Natural killer cell (primary cell): ENCODE measurements at regions not wholly inside any gene's neighbourhood (a gene's known extent, or its start where the extent isn't known, plus 50 kb on each side); places are given as distances from the start of the nearest gene placed in this dataset.

Experiments
- ATAC-seq, 3 donors: fragments of 150-1000 bp in 2 of 3; fragments of 200-7000 bp in 1 of 3; cut with Tn5 transposase; 1 replicate in 1 of 3; 2 replicates in 2 of 3; pipeline ENCODE4 v1.10.0; 2021; ENCODE audit warnings: mild to moderate bottlenecking in 2 of 3, moderate library complexity in 2 of 3
- DNase-seq, 2 donors: peaks; one replicate each; pipeline versions ENCODE4 v3.0.0 to v3.0.0-alpha.2; 2013 to 2021; ENCODE audit warnings: mixed read lengths in 1 of 2
- H3K27ac ChIP-seq: one replicate; pipeline ENCODE4 v1.5.1; 2013; ENCODE audit warnings: mild to moderate bottlenecking, low read length
- H3K27me3 ChIP-seq: one replicate; pipeline ENCODE4 v1.6.1; 2013; ENCODE audit warnings: low read length; ENCODE audit not compliant: control insufficient read depth, insufficient read depth
- H3K36me3 ChIP-seq: one replicate; pipeline ENCODE4 v1.6.1; 2013; ENCODE audit warnings: low read length; ENCODE audit not compliant: control insufficient read depth, insufficient read depth
- H3K4me1 ChIP-seq: one replicate; pipeline ENCODE4 v1.6.1; 2013; ENCODE audit warnings: low read length; ENCODE audit not compliant: control insufficient read depth, insufficient read depth
- H3K4me3 ChIP-seq: one replicate; pipeline ENCODE4 v1.5.1; 2013; ENCODE audit warnings: low read length
- H3K9me3 ChIP-seq: one replicate; pipeline ENCODE4 v1.6.1; 2013; ENCODE audit warnings: low read length; ENCODE audit not compliant: control insufficient read depth, insufficient read depth
- H3K27ac Mint-ChIP-seq, 2 donors: one replicate each; pipeline ENCODE4 v1.8.0; 2022; ENCODE audit warnings: mild to moderate bottlenecking in 2 of 2, mixed read lengths in 2 of 2, moderate library complexity in 1 of 2
- H3K27me3 Mint-ChIP-seq, 2 donors: one replicate each; pipeline ENCODE4 v1.8.0; 2022; ENCODE audit warnings: low read depth in 2 of 2, mixed read lengths in 2 of 2
- H3K36me3 Mint-ChIP-seq: one replicate; pipeline ENCODE4 v1.8.0; 2022; ENCODE audit warnings: mixed read lengths
- H3K4me1 Mint-ChIP-seq, 2 donors: one replicate each; pipeline ENCODE4 v1.8.0; 2022; ENCODE audit warnings: mixed read lengths in 2 of 2
- H3K4me3 Mint-ChIP-seq: one replicate; pipeline ENCODE4 v1.8.0; 2022; ENCODE audit warnings: mild to moderate bottlenecking, moderate library complexity, mixed read lengths
- H3K9me3 Mint-ChIP-seq, 2 donors: one replicate each; pipeline ENCODE4 v1.8.0; 2022; ENCODE audit warnings: mixed read lengths in 2 of 2
- WGBS: methylation state at CpG from one replicate; pipeline ENCODE4 v1.1.7; 2013; ENCODE audit warnings: missing lambda C conversion rate; ENCODE audit not compliant: insufficient coverage; 5-methylcytosine and 5-hydroxymethylcytosine counted together
- intact Hi-C: fragments of 100-400 bp; cut with micrococcal nuclease; formaldehyde crosslinking; loops from one replicate; pipeline ENCODE4 v1.14.2; 2022
- TF ChIP-seq, protein P1 (sequence below): fragments of 200-600 bp; IDR thresholded peaks from one replicate; pipeline ENCODE4 v1.8.0; 2022; ENCODE audit warnings: antibody characterized with exemption

DNA sequence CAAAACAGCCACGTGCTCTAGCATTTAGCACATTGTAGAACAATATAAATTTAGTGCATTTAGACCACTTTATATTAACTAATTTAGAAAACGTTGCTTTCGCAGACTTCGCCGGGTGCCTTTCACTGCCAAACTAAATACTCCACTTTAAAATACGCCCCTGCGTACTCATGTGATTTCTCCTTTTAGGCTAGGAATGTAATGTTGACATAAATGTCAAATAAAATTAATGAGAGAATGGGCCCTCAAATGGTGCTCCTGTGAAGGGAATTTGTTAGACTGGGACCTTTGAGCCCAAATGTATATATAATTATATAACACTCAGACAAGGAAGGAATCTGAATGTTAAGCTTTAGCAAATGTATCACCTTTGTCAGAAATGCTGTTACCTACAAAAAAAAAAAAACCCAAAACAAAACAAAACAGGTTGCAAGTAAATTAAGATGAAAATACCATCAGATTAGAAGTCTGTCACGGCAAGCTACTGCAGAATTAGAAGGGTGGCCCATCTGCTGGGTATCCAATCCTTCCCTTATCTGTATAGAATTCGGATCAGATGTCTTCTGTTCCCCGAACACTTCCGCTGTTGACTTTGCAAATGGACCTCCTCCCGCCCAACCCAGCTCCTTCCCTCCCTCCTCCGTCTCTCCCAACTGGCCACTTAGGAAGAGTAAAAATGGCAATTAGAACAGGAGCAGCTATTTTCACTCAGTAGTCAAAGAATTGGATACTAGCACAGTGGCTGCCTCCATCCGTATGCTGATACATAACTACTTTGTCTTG, 159.3 kb upstream of the FOXN3 start:
- ATAC-seq, result no peak
- Histone ChIP-seq H3K9me3 (no peaks in the 10 kb centered on the region), H3K27ac (no peak overlapping the region), H3K4me3 (no peak overlapping the region), H3K36me3 (peaks cover 10% of the 10 kb centered on the region), H3K4me1 (no peaks in the 10 kb centered on the region), H3K27me3 (no peaks in the 10 kb centered on the region)
- no peaks in the 10 kb centered on the region for H3K9me3 Mint-ChIP-seq
- H3K4me1 Mint-ChIP-seq, result peaks cover 53 to 59% of the 10 kb centered on the region in 2 donors
- DNase-seq, result no peak
- WGBS, result 95% methylated on average over 12 of the region's 14 CpGs
- H3K4me3 Mint-ChIP-seq, result no peak overlapping the region
- intact Hi-C loops, result no loop called here
- no peaks in the 10 kb centered on the region for H3K36me3 Mint-ChIP-seq
- peak overlapping the region in 1 of 2 donors; percentile 38 for H3K27ac Mint-ChIP-seq
- H3K27me3 Mint-ChIP-seq, result no peaks in the 10 kb centered on the region
- TF ChIP-seq, protein P1, sequence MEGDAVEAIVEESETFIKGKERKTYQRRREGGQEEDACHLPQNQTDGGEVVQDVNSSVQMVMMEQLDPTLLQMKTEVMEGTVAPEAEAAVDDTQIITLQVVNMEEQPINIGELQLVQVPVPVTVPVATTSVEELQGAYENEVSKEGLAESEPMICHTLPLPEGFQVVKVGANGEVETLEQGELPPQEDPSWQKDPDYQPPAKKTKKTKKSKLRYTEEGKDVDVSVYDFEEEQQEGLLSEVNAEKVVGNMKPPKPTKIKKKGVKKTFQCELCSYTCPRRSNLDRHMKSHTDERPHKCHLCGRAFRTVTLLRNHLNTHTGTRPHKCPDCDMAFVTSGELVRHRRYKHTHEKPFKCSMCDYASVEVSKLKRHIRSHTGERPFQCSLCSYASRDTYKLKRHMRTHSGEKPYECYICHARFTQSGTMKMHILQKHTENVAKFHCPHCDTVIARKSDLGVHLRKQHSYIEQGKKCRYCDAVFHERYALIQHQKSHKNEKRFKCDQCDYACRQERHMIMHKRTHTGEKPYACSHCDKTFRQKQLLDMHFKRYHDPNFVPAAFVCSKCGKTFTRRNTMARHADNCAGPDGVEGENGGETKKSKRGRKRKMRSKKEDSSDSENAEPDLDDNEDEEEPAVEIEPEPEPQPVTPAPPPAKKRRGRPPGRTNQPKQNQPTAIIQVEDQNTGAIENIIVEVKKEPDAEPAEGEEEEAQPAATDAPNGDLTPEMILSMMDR, result no peak

DNA sequence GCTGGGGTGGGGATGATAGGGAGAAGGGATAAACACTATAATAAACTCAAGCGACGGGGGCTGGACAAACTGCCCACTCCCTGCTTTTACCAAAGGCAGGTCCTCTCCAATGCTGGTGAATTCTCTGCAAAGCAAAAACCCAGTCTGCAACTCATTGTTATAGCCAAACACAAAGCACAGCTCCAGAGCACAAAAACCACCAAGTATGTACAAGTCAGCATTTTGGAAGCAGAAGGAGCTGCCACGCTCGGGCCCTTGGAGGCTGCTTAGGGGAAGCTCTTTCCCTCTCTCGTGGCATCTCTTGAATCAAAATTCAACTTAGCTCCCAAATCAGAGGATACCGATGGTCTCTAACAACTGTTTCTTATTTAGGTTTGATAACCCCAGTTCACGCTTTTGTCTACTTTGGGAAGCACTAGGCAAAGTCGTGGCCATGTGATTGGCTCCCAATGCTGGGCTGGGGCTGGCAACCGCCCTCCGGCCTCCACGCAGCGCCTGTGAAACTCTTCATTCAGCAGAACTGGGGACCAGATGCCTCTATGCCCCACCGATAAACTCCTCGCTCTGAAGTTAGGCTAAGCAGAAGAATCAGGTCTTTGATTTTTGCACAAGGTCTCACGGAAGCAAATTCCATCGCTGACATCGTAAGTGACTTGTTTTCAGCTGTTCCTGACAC, 158.5 kb upstream of the FOXN3 start:
- WGBS, result 96% methylated on average over 17 of the region's 17 CpGs
- TF ChIP-seq, protein P1, result no peak

DNA sequence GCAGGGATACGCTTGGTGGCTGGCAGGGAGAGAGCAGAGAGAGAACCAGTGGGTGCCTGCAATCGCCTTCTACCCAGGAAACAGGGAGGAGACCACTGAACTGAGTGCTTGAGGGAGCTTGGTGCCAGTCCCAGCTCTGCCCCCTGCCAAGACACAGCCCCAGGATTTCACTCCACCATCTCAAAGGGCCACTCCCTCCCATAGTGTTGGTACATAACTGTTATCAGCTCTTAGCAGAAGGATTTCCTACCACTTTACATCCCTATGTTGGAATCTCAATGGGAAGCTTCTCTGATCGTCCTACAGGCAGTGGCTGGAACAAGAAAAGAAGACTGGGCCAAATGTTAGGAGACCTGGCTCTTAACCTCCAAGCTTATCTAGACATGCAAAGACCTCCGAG, 157.4 kb upstream of the FOXN3 start:
- DNase-seq, result no peak
- no peaks in the 10 kb centered on the region for H3K27me3 ChIP-seq
- H3K9me3 ChIP-seq, result no peaks in the 10 kb centered on the region
- TF ChIP-seq, protein P1, result no peak
- Mint-ChIP-seq H3K9me3 (no peaks in the 10 kb centered on the region), H3K4me1 (peaks cover 63 to 68% of the 10 kb centered on the region in 2 donors), H3K27ac (no peak overlapping the region), H3K36me3 (no peaks in the 10 kb centered on the region), H3K4me3 (no peak overlapping the region), H3K27me3 (no peaks in the 10 kb centered on the region)
- 96% methylated on average over 4 of the region's 4 CpGs for WGBS
- peaks cover 8% of the 10 kb centered on the region for H3K4me1 ChIP-seq
- intact Hi-C loops, result no loop called here
- H3K27ac ChIP-seq, result no peak overlapping the region
- H3K4me3 ChIP-seq, result no peak overlapping the region
- no peak for ATAC-seq
- H3K36me3 ChIP-seq, result no peaks in the 10 kb centered on the region

More for the DNA sequence above, 158.5 kb upstream of the FOXN3 start:
- Histone ChIP-seq H3K27me3 (no peaks in the 10 kb centered on the region), H3K4me3 (no peak overlapping the region), H3K27ac (no peak overlapping the region), H3K4me1 (peaks cover under 1% of the 10 kb centered on the region), H3K9me3 (no peaks in the 10 kb centered on the region), H3K36me3 (peaks cover 5% of the 10 kb centered on the region)
- ATAC-seq (no peak), DNase-seq (no peak)
- H3K27me3 Mint-ChIP-seq, result no peaks in the 10 kb centered on the region
- H3K4me1 Mint-ChIP-seq, result peaks cover 61 to 65% of the 10 kb centered on the region in 2 donors
- no peaks in the 10 kb centered on the region for H3K9me3 Mint-ChIP-seq
- no peaks in the 10 kb centered on the region for H3K36me3 Mint-ChIP-seq
- intact Hi-C loops, result no loop called here
- H3K27ac Mint-ChIP-seq, result peak overlapping the region in 1 of 2 donors; percentile 41
- H3K4me3 Mint-ChIP-seq, result no peak overlapping the region
